Chondrocyte (in vitro differentiated cells): ENCODE measurements at regions not wholly inside any gene's neighbourhood (a gene's known extent, or its start where the extent isn't known, plus 50 kb on each side); places are given as distances from the start of the nearest gene placed in this dataset.
A peak's percentile ranks its signal among the peaks of the same experiment; 100 is the strongest.

Experiments used
- DNase-seq: peaks from one replicate; pipeline ENCODE4 v3.0.0; 2021; ENCODE audit warnings: mixed read lengths, low spot score
- H3K27ac Mint-ChIP-seq: one replicate; pipeline ENCODE4 v1.8.0; 2021; ENCODE audit warnings: mild to moderate bottlenecking, moderate library complexity, mixed read lengths; ENCODE audit not compliant: unreplicated experiment
- H3K27me3 Mint-ChIP-seq: 2 replicates; pipeline ENCODE4 v1.8.0; 2021; ENCODE audit warnings: low read depth, mixed read lengths
- H3K36me3 Mint-ChIP-seq: 2 replicates; pipeline ENCODE4 v1.8.0; 2021; ENCODE audit warnings: low read depth, mixed read lengths
- H3K4me1 Mint-ChIP-seq: 2 replicates; pipeline ENCODE4 v1.8.0; 2021; ENCODE audit warnings: low read depth, mild to moderate bottlenecking, mixed read lengths
- H3K4me3 Mint-ChIP-seq: one replicate; pipeline ENCODE4 v1.8.0; 2021; ENCODE audit warnings: mild to moderate bottlenecking, moderate library complexity, mixed read lengths; ENCODE audit not compliant: unreplicated experiment
- H3K9me3 Mint-ChIP-seq: 2 replicates; pipeline ENCODE4 v1.8.0; 2021; ENCODE audit warnings: low read depth, mixed read lengths
- CTCF ChIP-seq: fragments of 200-600 bp; sonication (generic); IDR thresholded peaks from 2 replicates; pipeline ENCODE4 v1.5.0; 2021; ENCODE audit warnings: antibody characterized with exemption, mild to moderate bottlenecking, moderate library complexity

GRCh38 chrX:26927419-26927818 is 535.7 kb downstream of the PPP4R3C start:
- H3K4me1 Mint-ChIP-seq = no peaks in the 10 kb centered on the region

GRCh38 chrX:26925088-26925487 is 538.1 kb downstream of the PPP4R3C start:
- DNase-seq = no peak
- Mint-ChIP-seq H3K4me3 (no peak overlapping the region), H3K4me1 (no peaks in the 10 kb centered on the region), H3K9me3 (no peaks in the 10 kb centered on the region), H3K36me3 (no peaks in the 10 kb centered on the region), H3K27ac (no peak overlapping the region), H3K27me3 (no peaks in the 10 kb centered on the region)
- no peak for TF ChIP-seq CTCF

More at GRCh38 chrX:26927419-26927818, 535.7 kb downstream of the PPP4R3C start:
- no peak for DNase-seq
- no peaks in the 10 kb centered on the region for H3K27me3 Mint-ChIP-seq
- H3K4me3 Mint-ChIP-seq = no peak overlapping the region
- H3K9me3 Mint-ChIP-seq = no peaks in the 10 kb centered on the region
- TF ChIP-seq CTCF = no peak
- no peaks in the 10 kb centered on the region for H3K36me3 Mint-ChIP-seq
- no peak overlapping the region for H3K27ac Mint-ChIP-seq

- Mint-ChIP-seq H3K27ac (no peak overlapping the region), H3K9me3 (no peaks in the 10 kb centered on the region), H3K36me3 (no peaks in the 10 kb centered on the region), H3K4me3 (no peak overlapping the region), H3K27me3 (no peaks in the 10 kb centered on the region), H3K4me1 (no peaks in the 10 kb centered on the region)
- DNase-seq = no peak
- no peak for TF ChIP-seq CTCF
These were observed 540.9 kb downstream of the PPP4R3C start for GRCh38 chrX:26922278-26922677.

- H3K4me1 Mint-ChIP-seq = no peaks in the 10 kb centered on the region
- no peak for DNase-seq
- H3K36me3 Mint-ChIP-seq = no peaks in the 10 kb centered on the region
- H3K9me3 Mint-ChIP-seq = no peaks in the 10 kb centered on the region
- no peak overlapping the region for H3K4me3 Mint-ChIP-seq
- no peak overlapping the region for H3K27ac Mint-ChIP-seq
- peak; percentile 42 for TF ChIP-seq CTCF
- no peaks in the 10 kb centered on the region for H3K27me3 Mint-ChIP-seq
These were observed 544.5 kb downstream of the PPP4R3C start for GRCh38 chrX:26918631-26919030.

GRCh38 chrX:26916991-26917390 is 546.1 kb downstream of the PPP4R3C start:
- no peaks in the 10 kb centered on the region for H3K27me3 Mint-ChIP-seq
- no peak overlapping the region for H3K27ac Mint-ChIP-seq
- TF ChIP-seq CTCF = no peak
- no peak overlapping the region for H3K4me3 Mint-ChIP-seq
- no peak for DNase-seq
- H3K9me3 Mint-ChIP-seq = peaks cover 3% of the 10 kb centered on the region
- H3K4me1 Mint-ChIP-seq = no peaks in the 10 kb centered on the region
- no peaks in the 10 kb centered on the region for H3K36me3 Mint-ChIP-seq
